GM04503 (cell line): ENCODE measurements at regions not wholly inside any gene's neighbourhood (a gene's known extent, or its start where the extent isn't known, plus 50 kb on each side); places are given as distances from the start of the nearest gene placed in this dataset.
"Not testable (repeated sequence)": the region's sequence is repeated elsewhere in the genome, so short reads cannot be mapped to it uniquely, and the experiment has no call there.

Experiments
- DNase-seq: peaks from one replicate; pipeline ENCODE4 v3.0.0-alpha.2; 2012; ENCODE audit warnings: low read depth

GRCh38 chr10:22079921-22080320, 76.4 kb upstream of the DNAJC1 start:
- DNase-seq = not testable (repeated sequence)

- DNase-seq = no peak
Observed at GRCh38 chr10:22071332-22071731, 67.8 kb upstream of the DNAJC1 start.

GRCh38 chr10:22067091-22067490, 63.6 kb upstream of the DNAJC1 start:
- DNase-seq = no peak

- DNase-seq = not testable (repeated sequence)
Observed at GRCh38 chr10:22060984-22061383, 57.5 kb upstream of the DNAJC1 start.

- no peak for DNase-seq
Observed at GRCh38 chr10:22058201-22058600, 54.7 kb upstream of the DNAJC1 start.

- DNase-seq = no peak
Observed at GRCh38 chr10:22054961-22055360, 51.4 kb upstream of the DNAJC1 start.
